SJSA1 (cell line): ENCODE measurements at regions not wholly inside any gene's neighbourhood (a gene's known extent, or its start where the extent isn't known, plus 50 kb on each side); places are given as distances from the start of the nearest gene placed in this dataset.

Experiments used
- DNase-seq, 2 experiments: peaks; one replicate each; pipeline ENCODE4 v3.0.0-alpha.2; 2015 to 2020; ENCODE audit warnings: low spot score in 2 of 2, low read depth in 1 of 2
- H3K27ac ChIP-seq: fragments of 250-450 bp; sonication (Bioruptor Pico); 2 replicates; pipeline ENCODE4 v1.5.1; 2020; ENCODE audit warnings: mild to moderate bottlenecking, moderate library complexity
- H3K27me3 ChIP-seq: fragments of 250-450 bp; sonication (Bioruptor Pico); replicated peaks from 2 replicates; pipeline ENCODE4 v1.5.1; 2020; ENCODE audit warnings: mild to moderate bottlenecking, moderate library complexity
- H3K36me3 ChIP-seq: fragments of 250-450 bp; sonication (Bioruptor Pico); 2 replicates; pipeline ENCODE4 v1.5.1; 2020; ENCODE audit warnings: mild to moderate bottlenecking
- H3K4me1 ChIP-seq: fragments of 250-450 bp; sonication (Bioruptor Pico); replicated peaks from 2 replicates; pipeline ENCODE4 v1.6.1; 2021; ENCODE audit warnings: mild to moderate bottlenecking
- H3K4me3 ChIP-seq: fragments of 250-450 bp; sonication (Bioruptor Pico); 2 replicates; pipeline ENCODE4 v1.5.1; 2020; ENCODE audit warnings: mild to moderate bottlenecking
- H3K9me3 ChIP-seq: fragments of 250-450 bp; sonication (Bioruptor Pico); replicated peaks from 2 replicates; pipeline ENCODE4 v1.5.1; 2020; ENCODE audit warnings: mild to moderate bottlenecking

GRCh38 chr1:87528754-87529517 lies 200.3 kb downstream of the LMO4 start:
- H3K4me1 ChIP-seq, result peaks cover 8% of the 10 kb centered on the region
- no peaks in the 10 kb centered on the region for H3K36me3 ChIP-seq
- no peaks in the 10 kb centered on the region for H3K27me3 ChIP-seq
- no peaks in the 10 kb centered on the region; the same call in 1 of the 2 replicates for H3K9me3 ChIP-seq
- H3K4me3 ChIP-seq, result no peak overlapping the region
- H3K27ac ChIP-seq, result no peak overlapping the region
- DNase-seq, result no peak

- DNase-seq, result no peak
- no peak overlapping the region for H3K4me3 ChIP-seq
- no peaks in the 10 kb centered on the region for H3K36me3 ChIP-seq
- no peak overlapping the region for H3K27ac ChIP-seq
- no peaks in the 10 kb centered on the region for H3K4me1 ChIP-seq
- no peaks in the 10 kb centered on the region; the same call in 1 of the 2 replicates for H3K9me3 ChIP-seq
- no peaks in the 10 kb centered on the region for H3K27me3 ChIP-seq
Measured at GRCh38 chr1:87530042-87530807, 201.5 kb downstream of the LMO4 start.

GRCh38 chr1:87535551-87535950 lies 206.9 kb downstream of the LMO4 start:
- Histone ChIP-seq H3K27ac (no peak overlapping the region), H3K4me3 (no peak overlapping the region), H3K36me3 (no peaks in the 10 kb centered on the region), H3K27me3 (no peaks in the 10 kb centered on the region), H3K4me1 (no peaks in the 10 kb centered on the region), H3K9me3 (peaks cover 2% of the 10 kb centered on the region; the same call in 1 of the 2 replicates)
- no peak for DNase-seq

GRCh38 chr1:87539147-87539546 lies 210.5 kb downstream of the LMO4 start:
- Histone ChIP-seq H3K27ac (no peak overlapping the region), H3K27me3 (no peaks in the 10 kb centered on the region), H3K4me1 (no peaks in the 10 kb centered on the region), H3K4me3 (no peak overlapping the region), H3K36me3 (no peaks in the 10 kb centered on the region), H3K9me3 (peaks cover 2% of the 10 kb centered on the region; the same call in 1 of the 2 replicates)
- DNase-seq, result no peak

- Histone ChIP-seq H3K4me1 (no peaks in the 10 kb centered on the region), H3K4me3 (no peak overlapping the region), H3K9me3 (peaks cover 3% of the 10 kb centered on the region; the same call in 1 of the 2 replicates), H3K27ac (no peak overlapping the region), H3K27me3 (no peaks in the 10 kb centered on the region), H3K36me3 (no peaks in the 10 kb centered on the region)
- no peak for DNase-seq
Measured at GRCh38 chr1:87542697-87543096, 214.0 kb downstream of the LMO4 start.

- no peak for DNase-seq
- Histone ChIP-seq H3K27ac (no peak overlapping the region), H3K4me1 (no peaks in the 10 kb centered on the region), H3K9me3 (peaks cover 3% of the 10 kb centered on the region; the same call in 1 of the 2 replicates), H3K27me3 (no peaks in the 10 kb centered on the region), H3K4me3 (no peak overlapping the region), H3K36me3 (no peaks in the 10 kb centered on the region)
Measured at GRCh38 chr1:87549738-87550137, 221.1 kb downstream of the LMO4 start.

GRCh38 chr1:87553511-87553910 lies 224.8 kb downstream of the LMO4 start:
- H3K27ac ChIP-seq, result no peak overlapping the region

GRCh38 chr1:87555366-87555765 lies 226.7 kb downstream of the LMO4 start:
- no peak for DNase-seq
- no peaks in the 10 kb centered on the region for H3K36me3 ChIP-seq
- no peak overlapping the region for H3K27ac ChIP-seq
- no peaks in the 10 kb centered on the region for H3K4me1 ChIP-seq
- H3K27me3 ChIP-seq, result no peaks in the 10 kb centered on the region
- H3K4me3 ChIP-seq, result no peak overlapping the region
- H3K9me3 ChIP-seq, result peaks cover 3% of the 10 kb centered on the region; the same call in 1 of the 2 replicates

More at GRCh38 chr1:87553511-87553910, 224.8 kb downstream of the LMO4 start:
- Histone ChIP-seq H3K4me3 (no peak overlapping the region), H3K4me1 (no peaks in the 10 kb centered on the region), H3K27me3 (no peaks in the 10 kb centered on the region), H3K9me3 (peaks cover 3% of the 10 kb centered on the region; the same call in 1 of the 2 replicates), H3K36me3 (no peaks in the 10 kb centered on the region)
- no peak for DNase-seq

- peaks cover 3% of the 10 kb centered on the region; the same call in 1 of the 2 replicates for H3K9me3 ChIP-seq
- no peaks in the 10 kb centered on the region for H3K27me3 ChIP-seq
- H3K4me1 ChIP-seq, result no peaks in the 10 kb centered on the region
- H3K4me3 ChIP-seq, result no peak overlapping the region
- no peak for DNase-seq
- H3K36me3 ChIP-seq, result no peaks in the 10 kb centered on the region
- no peak overlapping the region for H3K27ac ChIP-seq
Measured at GRCh38 chr1:87556326-87556725, 227.6 kb downstream of the LMO4 start.

GRCh38 chr1:87558921-87559320 lies 230.2 kb downstream of the LMO4 start:
- H3K27ac ChIP-seq, result no peak overlapping the region
- H3K4me3 ChIP-seq, result no peak overlapping the region
- H3K4me1 ChIP-seq, result no peaks in the 10 kb centered on the region
- H3K27me3 ChIP-seq, result no peaks in the 10 kb centered on the region
- H3K36me3 ChIP-seq, result no peaks in the 10 kb centered on the region
- 0 out of 2 replicates have a peak, but pooled peaks cover 3% of the 10 kb centered on the region for H3K9me3 ChIP-seq
- no peak for DNase-seq

GRCh38 chr1:87560137-87560536 lies 231.5 kb downstream of the LMO4 start:
- no peaks in the 10 kb centered on the region for H3K36me3 ChIP-seq
- H3K9me3 ChIP-seq, result 0 out of 2 replicates have a peak, but pooled peaks cover 3% of the 10 kb centered on the region
- H3K4me3 ChIP-seq, result no peak overlapping the region
- H3K27ac ChIP-seq, result no peak overlapping the region
- DNase-seq, result no peak
- no peaks in the 10 kb centered on the region for H3K4me1 ChIP-seq
- no peaks in the 10 kb centered on the region for H3K27me3 ChIP-seq

- no peak overlapping the region for H3K4me3 ChIP-seq
- no peaks in the 10 kb centered on the region for H3K36me3 ChIP-seq
- H3K4me1 ChIP-seq, result no peaks in the 10 kb centered on the region
- 0 out of 2 replicates have a peak, but pooled peaks cover 3% of the 10 kb centered on the region for H3K9me3 ChIP-seq
- H3K27ac ChIP-seq, result no peak overlapping the region
- DNase-seq, result no peak
- H3K27me3 ChIP-seq, result no peaks in the 10 kb centered on the region
Measured at GRCh38 chr1:87560601-87561360, 232.1 kb downstream of the LMO4 start.

GRCh38 chr1:87563211-87563610 lies 234.5 kb downstream of the LMO4 start:
- Histone ChIP-seq H3K4me3 (no peak overlapping the region), H3K36me3 (no peaks in the 10 kb centered on the region), H3K27ac (no peak overlapping the region), H3K9me3 (no peaks in the 10 kb centered on the region), H3K4me1 (no peaks in the 10 kb centered on the region), H3K27me3 (no peaks in the 10 kb centered on the region)
- DNase-seq, result no peak
